Kidney epithelial cell (primary cell): ENCODE measurements at regions not wholly inside any gene's neighbourhood (a gene's known extent, or its start where the extent isn't known, plus 50 kb on each side); places are given as distances from the start of the nearest gene placed in this dataset.

Source experiments
- DNase-seq: peaks from one replicate; pipeline ENCODE4 v3.0.0-alpha.2; 2010; ENCODE audit warnings: low read depth
- H3K27me3 ChIP-seq: 2 replicates; pipeline ENCODE4 v1.6.0; 2011; ENCODE audit warnings: low read length; ENCODE audit not compliant: control insufficient read depth, insufficient read depth
- H3K36me3 ChIP-seq: 2 replicates; pipeline ENCODE4 v1.5.1; 2011; ENCODE audit warnings: low read length; ENCODE audit not compliant: control insufficient read depth, insufficient read depth
- H3K4me3 ChIP-seq: 2 replicates; pipeline ENCODE4 v1.5.1; 2011; ENCODE audit warnings: low read depth, mild to moderate bottlenecking, control low read depth, low read length
- TF ChIP-seq, protein P1 (sequence below): IDR thresholded peaks from 2 replicates; pipeline ENCODE4 v1.5.1; 2011; ENCODE audit warnings: mild to moderate bottlenecking, moderate library complexity, low read length, control low read depth, inconsistent platforms; ENCODE audit not compliant: insufficient read depth, poor library complexity, severe bottlenecking

DNA sequence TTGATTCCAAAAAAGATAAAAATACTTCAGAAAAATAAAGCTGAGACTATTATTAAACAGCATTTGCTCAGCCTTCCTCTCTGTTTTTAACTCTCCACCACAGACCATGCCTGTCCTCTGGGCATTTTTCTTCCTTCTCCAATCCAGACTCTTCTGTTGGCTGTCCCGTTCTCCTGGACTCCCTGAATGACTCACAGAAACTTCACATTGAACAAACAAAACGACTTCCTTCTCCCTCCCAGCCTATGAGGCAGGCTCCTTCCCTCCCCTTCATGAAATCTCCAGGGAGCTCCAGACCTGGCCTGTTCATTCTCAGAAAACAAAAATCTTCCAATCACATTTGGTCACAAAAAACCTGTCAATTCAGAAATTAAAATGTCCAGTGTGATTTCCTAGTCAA lies 421.3 kb downstream of the NPHP4 start:
- TF ChIP-seq, protein P1, sequence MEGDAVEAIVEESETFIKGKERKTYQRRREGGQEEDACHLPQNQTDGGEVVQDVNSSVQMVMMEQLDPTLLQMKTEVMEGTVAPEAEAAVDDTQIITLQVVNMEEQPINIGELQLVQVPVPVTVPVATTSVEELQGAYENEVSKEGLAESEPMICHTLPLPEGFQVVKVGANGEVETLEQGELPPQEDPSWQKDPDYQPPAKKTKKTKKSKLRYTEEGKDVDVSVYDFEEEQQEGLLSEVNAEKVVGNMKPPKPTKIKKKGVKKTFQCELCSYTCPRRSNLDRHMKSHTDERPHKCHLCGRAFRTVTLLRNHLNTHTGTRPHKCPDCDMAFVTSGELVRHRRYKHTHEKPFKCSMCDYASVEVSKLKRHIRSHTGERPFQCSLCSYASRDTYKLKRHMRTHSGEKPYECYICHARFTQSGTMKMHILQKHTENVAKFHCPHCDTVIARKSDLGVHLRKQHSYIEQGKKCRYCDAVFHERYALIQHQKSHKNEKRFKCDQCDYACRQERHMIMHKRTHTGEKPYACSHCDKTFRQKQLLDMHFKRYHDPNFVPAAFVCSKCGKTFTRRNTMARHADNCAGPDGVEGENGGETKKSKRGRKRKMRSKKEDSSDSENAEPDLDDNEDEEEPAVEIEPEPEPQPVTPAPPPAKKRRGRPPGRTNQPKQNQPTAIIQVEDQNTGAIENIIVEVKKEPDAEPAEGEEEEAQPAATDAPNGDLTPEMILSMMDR = no peak
- no peaks in the 10 kb centered on the region for H3K36me3 ChIP-seq
- no peak overlapping the region for H3K4me3 ChIP-seq
- H3K27me3 ChIP-seq = no peaks in the 10 kb centered on the region
- no peak for DNase-seq

DNA sequence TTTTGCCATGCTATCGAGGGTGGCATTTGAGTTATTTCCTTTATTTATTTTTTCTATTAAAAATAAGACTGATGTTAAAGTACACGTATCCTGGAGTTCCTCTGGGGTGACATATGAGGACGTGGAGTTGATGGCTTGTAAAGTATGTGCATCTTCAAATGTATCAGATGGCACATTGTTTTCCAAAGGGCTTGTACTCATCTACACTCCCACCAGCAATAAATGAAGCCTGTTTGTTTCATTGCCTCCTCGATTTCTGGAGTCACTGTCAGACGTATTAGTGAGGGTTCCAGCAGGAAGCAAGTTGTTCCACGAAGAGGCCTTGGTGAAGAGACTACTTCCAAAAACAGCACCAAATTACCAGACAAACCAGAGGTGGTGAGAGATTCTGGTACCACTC lies 423.9 kb downstream of the NPHP4 start:
- no peak overlapping the region for H3K4me3 ChIP-seq
- no peaks in the 10 kb centered on the region for H3K27me3 ChIP-seq
- H3K36me3 ChIP-seq = no peaks in the 10 kb centered on the region
- TF ChIP-seq, protein P1 = no peak
- no peak for DNase-seq

DNA sequence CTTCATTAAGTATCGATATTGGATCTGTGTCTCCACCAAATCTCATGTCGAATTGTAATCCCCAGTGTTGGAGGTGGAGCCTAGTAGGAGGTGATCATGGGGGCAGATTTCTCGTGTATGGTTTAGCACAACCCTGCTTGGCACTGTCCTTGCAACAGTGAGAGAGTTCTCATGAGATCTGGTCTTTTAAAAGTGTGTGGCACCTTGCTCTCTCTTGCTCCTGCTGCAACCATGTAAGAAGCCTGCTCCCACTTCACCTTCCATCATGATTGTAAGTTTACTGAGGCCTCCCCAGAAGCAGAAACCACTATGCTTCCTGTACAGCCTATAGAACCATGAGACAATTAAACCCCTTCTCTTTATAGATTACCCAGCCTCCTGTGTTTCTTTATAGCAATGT lies 424.4 kb downstream of the NPHP4 start:
- no peak for DNase-seq
- TF ChIP-seq, protein P1 = no peak
- Histone ChIP-seq H3K4me3 (no peak overlapping the region), H3K36me3 (no peaks in the 10 kb centered on the region), H3K27me3 (no peaks in the 10 kb centered on the region)

DNA sequence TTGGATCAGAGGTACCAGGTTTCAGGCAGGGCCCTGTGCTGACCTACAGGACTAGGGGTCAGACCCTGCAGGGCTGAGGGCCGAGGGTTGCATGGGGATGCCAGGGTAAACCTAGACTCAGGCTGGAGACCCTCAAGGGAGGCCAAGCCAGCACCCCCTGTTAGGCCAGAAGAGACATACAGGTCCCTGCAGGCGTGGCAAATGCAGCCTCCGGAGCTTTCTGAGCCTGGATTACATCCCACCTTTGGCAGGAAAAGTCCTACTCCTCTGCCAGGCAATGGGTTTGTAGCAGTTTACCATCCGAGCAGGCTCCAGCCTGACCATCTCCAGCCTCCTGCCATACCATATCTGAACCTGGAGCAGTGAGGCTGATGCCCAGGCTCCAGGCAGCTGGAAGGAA lies 425.3 kb downstream of the NPHP4 start:
- no peak for DNase-seq
- H3K27me3 ChIP-seq = no peaks in the 10 kb centered on the region
- H3K36me3 ChIP-seq = no peaks in the 10 kb centered on the region
- TF ChIP-seq, protein P1 = no peak
- H3K4me3 ChIP-seq = no peak overlapping the region

DNA sequence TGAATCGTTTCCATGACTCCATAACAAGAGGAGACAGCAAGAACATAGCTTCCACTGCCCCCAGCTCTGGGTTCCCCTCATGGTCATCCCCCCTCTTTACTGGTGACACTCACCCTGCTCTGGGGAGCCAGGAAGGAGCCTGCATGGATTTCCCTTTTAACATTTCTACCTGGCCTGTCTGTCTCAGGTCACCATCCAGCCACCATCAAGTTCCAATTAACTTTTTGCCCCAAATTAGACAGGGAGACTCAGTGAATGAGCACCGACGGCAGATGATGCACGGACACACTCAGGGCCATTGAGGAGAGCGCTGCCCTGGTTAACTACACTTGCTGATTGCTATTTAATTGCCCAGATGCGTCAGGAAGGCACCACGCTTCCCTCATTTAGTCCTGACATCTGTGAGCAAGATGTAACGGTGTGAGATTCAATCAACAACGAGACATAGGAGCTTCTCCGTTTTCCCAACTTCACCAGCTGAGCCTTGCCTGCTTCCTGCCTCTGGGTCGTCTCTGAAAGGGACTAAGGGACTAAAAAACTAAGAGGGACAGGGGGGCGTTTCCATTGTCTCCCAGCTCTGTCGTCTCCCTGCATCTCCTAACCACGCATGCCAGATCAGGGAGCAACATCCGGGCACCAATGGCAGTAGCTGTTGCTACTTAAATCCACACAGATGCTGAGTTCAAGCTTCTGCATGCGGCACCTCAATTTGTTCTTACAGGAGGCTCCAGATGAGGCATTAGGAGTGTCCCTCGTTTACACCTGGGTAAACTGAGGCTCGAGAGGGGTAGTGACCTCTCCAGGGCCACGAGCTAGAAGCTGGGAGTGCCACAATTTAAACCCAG lies 426.7 kb downstream of the NPHP4 start:
- no peak overlapping the region for H3K4me3 ChIP-seq
- H3K27me3 ChIP-seq = no peaks in the 10 kb centered on the region
- H3K36me3 ChIP-seq = no peaks in the 10 kb centered on the region
- TF ChIP-seq, protein P1 = no peak
- DNase-seq = no peak
